GM10266 (cell line): ENCODE measurements at regions not wholly inside any gene's neighbourhood (a gene's known extent, or its start where the extent isn't known, plus 50 kb on each side); places are given as distances from the start of the nearest gene placed in this dataset.

ENCODE experiments used
- DNase-seq: peaks from one replicate; pipeline ENCODE4 v3.0.0; 2012; ENCODE audit errors: extremely low spot score
- TF ChIP-seq, protein P1 (sequence below): IDR thresholded peaks from 2 replicates; pipeline ENCODE4 v1.5.1; 2012; ENCODE audit warnings: mild to moderate bottlenecking, low read depth; ENCODE audit not compliant: control insufficient read depth, insufficient read depth; ENCODE audit errors: missing control alignments

DNA sequence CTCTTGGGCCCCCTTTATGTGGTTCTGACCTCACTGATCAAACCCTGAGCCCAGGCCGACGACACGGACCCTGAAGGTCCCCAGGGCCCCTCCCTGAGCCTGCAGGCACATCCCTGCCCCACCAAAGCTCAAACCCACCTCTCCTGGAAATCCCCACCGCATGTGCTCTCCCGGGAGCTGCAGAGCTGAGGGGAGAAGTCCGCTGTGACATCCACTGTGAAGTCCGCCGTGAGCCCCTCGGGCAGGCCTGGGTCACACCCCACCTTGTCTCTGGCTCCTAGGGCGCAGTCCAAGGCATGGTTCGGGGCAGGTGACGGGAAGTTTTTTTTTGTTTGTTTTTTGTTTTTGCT, 100.2 kb downstream of the MICALL2 start:
- DNase-seq: no peak
- TF ChIP-seq, protein P1, sequence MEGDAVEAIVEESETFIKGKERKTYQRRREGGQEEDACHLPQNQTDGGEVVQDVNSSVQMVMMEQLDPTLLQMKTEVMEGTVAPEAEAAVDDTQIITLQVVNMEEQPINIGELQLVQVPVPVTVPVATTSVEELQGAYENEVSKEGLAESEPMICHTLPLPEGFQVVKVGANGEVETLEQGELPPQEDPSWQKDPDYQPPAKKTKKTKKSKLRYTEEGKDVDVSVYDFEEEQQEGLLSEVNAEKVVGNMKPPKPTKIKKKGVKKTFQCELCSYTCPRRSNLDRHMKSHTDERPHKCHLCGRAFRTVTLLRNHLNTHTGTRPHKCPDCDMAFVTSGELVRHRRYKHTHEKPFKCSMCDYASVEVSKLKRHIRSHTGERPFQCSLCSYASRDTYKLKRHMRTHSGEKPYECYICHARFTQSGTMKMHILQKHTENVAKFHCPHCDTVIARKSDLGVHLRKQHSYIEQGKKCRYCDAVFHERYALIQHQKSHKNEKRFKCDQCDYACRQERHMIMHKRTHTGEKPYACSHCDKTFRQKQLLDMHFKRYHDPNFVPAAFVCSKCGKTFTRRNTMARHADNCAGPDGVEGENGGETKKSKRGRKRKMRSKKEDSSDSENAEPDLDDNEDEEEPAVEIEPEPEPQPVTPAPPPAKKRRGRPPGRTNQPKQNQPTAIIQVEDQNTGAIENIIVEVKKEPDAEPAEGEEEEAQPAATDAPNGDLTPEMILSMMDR: no peak

DNA sequence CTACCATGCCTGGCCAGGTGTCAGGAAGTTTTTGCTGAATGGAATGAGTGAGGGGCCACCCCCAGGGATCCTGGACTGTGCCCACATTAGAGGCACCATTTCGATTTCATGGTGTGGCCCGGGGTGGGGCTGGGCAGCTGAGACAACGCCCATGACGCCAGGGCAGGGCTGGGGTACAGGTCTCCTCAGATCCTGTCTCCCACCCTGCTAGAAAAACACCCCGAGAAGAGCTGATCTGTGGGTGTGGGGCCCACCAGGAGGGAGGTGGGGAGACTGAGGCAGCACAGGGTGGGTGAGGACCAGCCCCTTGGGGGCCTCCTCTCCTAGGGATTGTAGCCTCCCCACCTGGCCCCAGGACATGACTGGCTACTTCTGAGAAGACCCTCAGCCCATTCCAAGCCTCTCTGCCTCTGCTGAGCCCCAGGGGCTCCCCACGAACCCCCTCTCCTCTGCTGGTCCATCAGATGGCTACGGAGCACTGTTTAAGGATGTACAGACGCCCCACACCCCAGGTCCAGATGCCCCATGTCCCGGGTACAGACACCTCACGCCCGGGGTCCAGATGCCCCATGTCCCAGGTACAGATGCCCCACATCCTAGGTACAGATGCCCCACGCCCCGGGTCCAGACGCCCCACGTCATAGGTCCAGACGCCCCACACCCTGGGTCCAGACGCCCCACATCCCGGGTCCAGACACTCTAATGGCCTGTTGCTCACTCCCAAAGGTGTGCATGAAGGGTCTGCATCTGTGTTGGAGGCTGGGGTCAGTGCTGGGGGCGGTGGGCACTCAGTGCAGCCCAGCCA, 99.4 kb downstream of the MICALL2 start:
- TF ChIP-seq, protein P1: no peak
- DNase-seq: no peak

DNA sequence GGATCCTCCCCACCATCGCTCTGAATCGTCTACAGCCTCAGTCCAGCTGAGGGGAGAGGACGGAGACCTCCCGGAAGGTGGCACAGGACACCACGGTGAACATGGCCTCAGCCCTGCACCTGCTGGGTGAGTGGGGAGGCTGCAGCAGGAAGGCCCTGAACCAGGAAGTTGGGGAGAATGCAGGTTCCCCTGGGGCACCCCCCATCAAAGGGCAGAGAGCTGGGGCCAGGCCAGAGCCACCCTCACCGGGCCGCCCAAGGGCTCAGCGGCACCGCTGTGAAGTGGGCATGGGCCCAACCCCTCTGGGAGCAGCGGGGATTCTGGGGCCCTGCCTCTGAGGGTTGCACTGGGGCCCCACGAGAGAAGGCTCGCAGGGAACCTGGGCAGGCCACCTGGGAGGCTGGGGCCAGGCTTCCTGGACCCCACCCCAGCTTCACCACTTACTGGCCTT, 98.7 kb downstream of the MICALL2 start:
- TF ChIP-seq, protein P1: no peak
- DNase-seq: no peak

DNA sequence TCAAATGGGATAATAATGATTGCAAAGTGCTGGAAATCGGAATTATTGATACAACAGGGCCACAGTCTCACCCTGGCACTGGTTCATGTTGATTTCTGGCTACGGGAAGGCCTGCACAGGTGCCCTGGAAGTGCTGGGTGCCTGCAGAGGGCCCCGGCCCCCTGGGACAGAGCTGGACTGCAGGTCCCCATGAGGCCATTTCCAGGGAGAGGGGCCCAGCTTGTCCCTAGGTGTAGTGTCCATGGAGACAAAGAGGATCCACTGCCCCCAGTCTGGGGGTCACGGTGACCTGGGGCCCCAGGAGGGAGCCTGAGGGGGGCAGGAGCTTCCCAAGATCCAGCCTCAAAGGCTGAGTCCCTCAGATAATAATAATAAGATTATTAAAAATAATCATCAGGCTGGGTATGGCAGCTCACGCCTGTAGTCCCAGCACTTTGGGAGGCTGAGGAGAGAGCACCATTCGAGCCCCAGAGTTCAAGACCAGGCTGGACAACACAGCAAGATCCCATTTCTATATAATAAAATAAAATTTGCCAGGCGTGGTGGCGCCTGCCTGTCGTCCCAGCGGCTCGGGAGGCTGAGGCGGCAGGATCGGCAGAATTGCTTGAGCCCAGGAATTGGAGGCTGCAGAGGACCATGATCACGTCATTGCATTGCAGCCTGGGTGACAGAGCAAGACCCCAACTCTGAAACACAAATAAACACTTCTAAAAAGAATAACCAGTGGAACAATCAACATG, 98.1 kb downstream of the MICALL2 start:
- TF ChIP-seq, protein P1: no peak
- no peak for DNase-seq

DNA sequence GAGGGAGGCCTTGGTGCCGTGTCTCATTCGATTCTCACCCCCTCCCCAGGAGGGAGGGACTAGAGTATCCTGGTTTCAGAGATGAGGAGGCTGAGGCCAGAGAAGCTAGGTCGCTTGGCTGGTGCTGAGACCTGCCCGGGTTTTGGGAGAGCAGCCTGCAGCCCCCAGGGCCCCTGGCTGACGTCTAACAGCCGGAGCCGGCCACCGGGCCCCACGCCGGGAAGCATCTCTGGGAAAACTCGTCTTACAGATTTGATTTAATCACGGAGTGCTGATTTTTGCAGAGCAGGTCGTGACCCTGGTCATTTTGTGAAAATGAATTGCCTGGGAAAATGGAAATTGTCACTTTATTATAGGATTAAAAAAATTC, 97.5 kb downstream of the MICALL2 start:
- DNase-seq: no peak
- TF ChIP-seq, protein P1: no peak

DNA sequence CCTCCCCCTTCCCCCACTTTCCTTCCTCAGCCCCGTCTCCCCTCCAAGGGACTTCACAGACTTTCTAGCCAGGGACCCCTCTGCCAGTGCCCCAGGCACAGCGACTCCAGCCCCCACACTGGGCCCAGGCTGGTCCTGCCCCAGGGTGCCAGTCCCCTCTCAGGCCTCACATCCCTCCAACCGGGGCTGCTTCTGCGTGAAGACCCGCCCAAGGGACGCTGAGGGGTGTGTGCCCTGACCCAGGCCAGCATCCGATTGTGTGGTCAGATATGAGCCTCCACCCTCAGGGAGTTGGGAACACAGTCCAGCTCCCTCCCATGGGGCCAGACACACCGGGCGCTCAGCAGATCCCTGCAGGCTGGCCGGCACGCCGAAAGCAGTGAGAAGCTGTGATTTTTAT, 97.0 kb downstream of the MICALL2 start:
- no peak for DNase-seq
- TF ChIP-seq, protein P1: no peak
